DND-41 (cell line): ENCODE measurements at regions not wholly inside any gene's neighbourhood (a gene's known extent, or its start where the extent isn't known, plus 50 kb on each side); places are given as distances from the start of the nearest gene placed in this dataset.

Source experiments
- ATAC-seq: fragments of 200-7000 bp; cut with Tn5 transposase; 3 replicates; pipeline ENCODE4 v1.9.1; 2021; ENCODE audit warnings: low read depth; ENCODE audit not compliant: insufficient read depth
- DNase-seq: peaks from one replicate; pipeline ENCODE4 v3.0.0-alpha.2; 2020
- H2AFZ ChIP-seq: 2 replicates; pipeline ENCODE4 v1.6.0; 2012; ENCODE audit warnings: low read depth, low read length
- H3K27ac ChIP-seq: 2 replicates; pipeline ENCODE4 v1.5.1; 2012; ENCODE audit warnings: low read length, inconsistent platforms
- H3K27me3 ChIP-seq: fragments of 200-600 bp; sonication (generic); 2 replicates; pipeline ENCODE4 v1.6.0; 2012; ENCODE audit warnings: low read length, mild to moderate bottlenecking, inconsistent platforms; ENCODE audit not compliant: insufficient read depth, poor library complexity
- H3K36me3 ChIP-seq: 2 replicates; pipeline ENCODE4 v1.5.1; 2012; ENCODE audit warnings: low read length, inconsistent platforms; ENCODE audit not compliant: insufficient read depth
- H3K4me1 ChIP-seq: 2 replicates; pipeline ENCODE4 v1.5.1; 2012; ENCODE audit warnings: mild to moderate bottlenecking, low read length; ENCODE audit not compliant: insufficient read depth
- H3K4me2 ChIP-seq: 2 replicates; pipeline ENCODE4 v1.6.0; 2012; ENCODE audit warnings: mild to moderate bottlenecking, moderate library complexity, low read length, inconsistent platforms; ENCODE audit not compliant: insufficient read depth
- H3K4me3 ChIP-seq, 2 experiments: fragments of 200-600 bp in 1 of 2; shearing (Covaris generic) in 1 of 2; 2 replicates each; pipeline ENCODE4 v1.5.1; 2012 to 2016; ENCODE audit warnings: inconsistent platforms in 2 of 2, low read length in 2 of 2, mild to moderate bottlenecking in 2 of 2, low read depth in 1 of 2, moderate library complexity in 1 of 2
- H3K79me2 ChIP-seq: 2 replicates; pipeline ENCODE4 v1.6.0; 2012; ENCODE audit warnings: low read length, inconsistent platforms; ENCODE audit not compliant: insufficient read depth
- H3K9ac ChIP-seq: 2 replicates; pipeline ENCODE4 v1.6.0; 2012; ENCODE audit warnings: low read depth, mild to moderate bottlenecking, inconsistent platforms, low read length, moderate library complexity
- H3K9me3 ChIP-seq: 2 replicates; pipeline ENCODE4 v1.5.1; 2012; ENCODE audit warnings: low read length, moderate library complexity, mild to moderate bottlenecking, inconsistent platforms; ENCODE audit not compliant: insufficient read depth, severe bottlenecking
- H4K20me1 ChIP-seq: 2 replicates; pipeline ENCODE4 v1.6.0; 2012; ENCODE audit warnings: low read length; ENCODE audit not compliant: insufficient read depth
- CTCF ChIP-seq: IDR thresholded peaks from 2 replicates; pipeline ENCODE4 v1.5.1; 2012; ENCODE audit warnings: borderline replicate concordance, low read length, moderate library complexity, mild to moderate bottlenecking; ENCODE audit not compliant: poor library complexity, severe bottlenecking; ENCODE audit errors: extremely low read depth
- EZH2 ChIP-seq: IDR thresholded peaks from 3 replicates; pipeline ENCODE4 v1.6.1; 2012; ENCODE audit warnings: borderline replicate concordance, low read depth, mild to moderate bottlenecking, moderate library complexity, low read length, inconsistent platforms; ENCODE audit not compliant: severe bottlenecking

GRCh38 chr10:36042135-36042534 is 400.0 kb upstream of the FZD8 start:
- Histone ChIP-seq H3K9me3 (no peaks in the 10 kb centered on the region), H2AFZ (no peak overlapping the region), H3K4me3 (no peak overlapping the region), H3K4me2 (no peak overlapping the region), H3K9ac (no peak overlapping the region), H4K20me1 (no peaks in the 10 kb centered on the region), H3K79me2 (no peaks in the 10 kb centered on the region), H3K36me3 (no peaks in the 10 kb centered on the region), H3K27ac (no peak overlapping the region), H3K27me3 (no peaks in the 10 kb centered on the region), H3K4me1 (no peaks in the 10 kb centered on the region)
- no peak for ATAC-seq
- no peak for DNase-seq
- TF ChIP-seq CTCF: no peak
- TF ChIP-seq EZH2: no peak

- no peaks in the 10 kb centered on the region for H3K79me2 ChIP-seq
- no peaks in the 10 kb centered on the region for H3K4me1 ChIP-seq
- no peak for DNase-seq
- no peaks in the 10 kb centered on the region for H3K36me3 ChIP-seq
- no peaks in the 10 kb centered on the region for H3K27me3 ChIP-seq
- no peak overlapping the region for H2AFZ ChIP-seq
- H3K4me2 ChIP-seq: no peak overlapping the region
- no peak overlapping the region for H3K27ac ChIP-seq
- H3K9ac ChIP-seq: no peak overlapping the region
- TF ChIP-seq CTCF (no peak), EZH2 (no peak)
- H3K4me3 ChIP-seq: no peak overlapping the region
- H4K20me1 ChIP-seq: no peaks in the 10 kb centered on the region
- no peaks in the 10 kb centered on the region for H3K9me3 ChIP-seq
- no peak for ATAC-seq
Observed at GRCh38 chr10:36038316-36038955, 396.3 kb upstream of the FZD8 start.

DNA sequence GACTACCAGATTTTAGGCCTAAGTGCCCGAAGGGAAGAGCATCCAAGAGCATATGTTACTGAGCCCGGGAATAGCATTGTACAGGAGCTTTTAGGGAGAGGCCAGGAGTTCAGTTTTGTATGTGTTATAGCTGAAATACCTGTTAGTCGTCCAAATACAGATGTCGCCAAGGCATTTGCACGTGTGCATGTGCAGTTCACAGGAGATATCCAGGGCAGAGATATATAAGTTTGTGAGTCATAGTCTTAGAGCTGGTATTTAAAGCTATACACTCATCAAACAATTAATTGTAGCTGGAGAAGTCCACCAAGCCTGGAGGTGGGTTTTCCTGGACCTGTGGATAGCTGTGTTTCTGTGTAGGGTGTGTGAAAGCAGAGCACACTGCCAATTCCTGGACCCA is 394.0 kb upstream of the FZD8 start:
- H3K9me3 ChIP-seq: no peaks in the 10 kb centered on the region
- H3K4me2 ChIP-seq: no peak overlapping the region
- no peaks in the 10 kb centered on the region for H3K36me3 ChIP-seq
- ATAC-seq (no peak), DNase-seq (no peak)
- H3K79me2 ChIP-seq: no peaks in the 10 kb centered on the region
- no peak overlapping the region; a peak in 1 of 4 replicates for H3K4me3 ChIP-seq
- no peak overlapping the region for H3K9ac ChIP-seq
- H3K4me1 ChIP-seq: no peaks in the 10 kb centered on the region
- no peak overlapping the region for H2AFZ ChIP-seq
- TF ChIP-seq CTCF: no peak
- no peak for TF ChIP-seq EZH2
- H4K20me1 ChIP-seq: no peaks in the 10 kb centered on the region
- H3K27ac ChIP-seq: no peak overlapping the region
- no peaks in the 10 kb centered on the region for H3K27me3 ChIP-seq
